ENCODE measurements at regions not wholly inside any gene's neighbourhood (a gene's known extent, or its start where the extent isn't known, plus 50 kb on each side); places are given as distances from the start of the nearest gene placed in this dataset.

DNA sequence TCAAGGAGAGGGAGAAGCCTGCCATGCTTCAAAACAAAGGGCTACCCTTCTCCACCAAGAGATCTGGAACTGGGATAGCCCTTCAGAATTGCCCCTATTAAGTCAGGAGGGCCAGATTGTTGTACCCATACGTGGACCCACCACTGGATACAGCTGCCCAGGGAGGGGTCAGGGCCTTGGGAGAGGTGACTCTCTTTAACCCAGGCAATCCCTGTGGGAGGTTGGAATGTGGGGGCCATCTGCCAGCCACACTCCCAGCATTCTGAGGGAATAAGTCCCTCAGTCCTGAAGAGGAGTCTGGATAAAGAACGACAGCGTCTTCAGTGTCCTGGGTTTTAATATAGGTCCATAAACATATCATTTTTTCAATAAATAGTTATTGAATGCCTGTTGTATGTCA, 588.2 kb upstream of the TENM4 start:
- TF ChIP-seq, protein P1, sequence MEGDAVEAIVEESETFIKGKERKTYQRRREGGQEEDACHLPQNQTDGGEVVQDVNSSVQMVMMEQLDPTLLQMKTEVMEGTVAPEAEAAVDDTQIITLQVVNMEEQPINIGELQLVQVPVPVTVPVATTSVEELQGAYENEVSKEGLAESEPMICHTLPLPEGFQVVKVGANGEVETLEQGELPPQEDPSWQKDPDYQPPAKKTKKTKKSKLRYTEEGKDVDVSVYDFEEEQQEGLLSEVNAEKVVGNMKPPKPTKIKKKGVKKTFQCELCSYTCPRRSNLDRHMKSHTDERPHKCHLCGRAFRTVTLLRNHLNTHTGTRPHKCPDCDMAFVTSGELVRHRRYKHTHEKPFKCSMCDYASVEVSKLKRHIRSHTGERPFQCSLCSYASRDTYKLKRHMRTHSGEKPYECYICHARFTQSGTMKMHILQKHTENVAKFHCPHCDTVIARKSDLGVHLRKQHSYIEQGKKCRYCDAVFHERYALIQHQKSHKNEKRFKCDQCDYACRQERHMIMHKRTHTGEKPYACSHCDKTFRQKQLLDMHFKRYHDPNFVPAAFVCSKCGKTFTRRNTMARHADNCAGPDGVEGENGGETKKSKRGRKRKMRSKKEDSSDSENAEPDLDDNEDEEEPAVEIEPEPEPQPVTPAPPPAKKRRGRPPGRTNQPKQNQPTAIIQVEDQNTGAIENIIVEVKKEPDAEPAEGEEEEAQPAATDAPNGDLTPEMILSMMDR (IDR thresholded peaks at IDR 0.05) = no peak
- TF ChIP-seq ZFX (IDR thresholded peaks at IDR 0.05; ENCODE audit: borderline replicate concordance) = no peak
